ENCODE measurements at regions not wholly inside any gene's neighbourhood (a gene's known extent, or its start where the extent isn't known, plus 50 kb on each side); places are given as distances from the start of the nearest gene placed in this dataset.
"Not testable (repeated sequence)": the region's sequence is repeated elsewhere in the genome, so short reads cannot be mapped to it uniquely, and the experiment has no call there.

DNA sequence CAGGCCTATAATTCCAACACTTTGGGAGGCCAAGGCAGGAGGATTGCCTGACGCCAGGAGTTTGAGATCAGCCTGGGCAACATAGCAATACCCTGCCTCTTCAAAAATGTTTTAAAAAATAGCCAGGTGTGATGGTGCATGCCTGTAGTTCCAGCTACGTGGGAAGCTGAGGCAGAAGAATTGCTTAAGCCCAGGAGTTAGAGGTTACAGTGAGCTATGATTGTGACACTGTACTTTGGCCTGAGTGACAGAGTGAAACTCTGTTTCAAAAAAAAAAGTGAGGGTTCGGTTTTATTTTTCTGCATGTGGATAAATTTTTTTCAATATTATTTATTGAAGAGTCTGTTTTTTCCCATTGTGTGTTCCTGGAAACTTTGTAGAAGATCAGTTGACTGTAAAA is 208.1 kb downstream of the SLC4A3 start:
- no peak for DNase-seq (ENCODE audit: low read depth)

DNA sequence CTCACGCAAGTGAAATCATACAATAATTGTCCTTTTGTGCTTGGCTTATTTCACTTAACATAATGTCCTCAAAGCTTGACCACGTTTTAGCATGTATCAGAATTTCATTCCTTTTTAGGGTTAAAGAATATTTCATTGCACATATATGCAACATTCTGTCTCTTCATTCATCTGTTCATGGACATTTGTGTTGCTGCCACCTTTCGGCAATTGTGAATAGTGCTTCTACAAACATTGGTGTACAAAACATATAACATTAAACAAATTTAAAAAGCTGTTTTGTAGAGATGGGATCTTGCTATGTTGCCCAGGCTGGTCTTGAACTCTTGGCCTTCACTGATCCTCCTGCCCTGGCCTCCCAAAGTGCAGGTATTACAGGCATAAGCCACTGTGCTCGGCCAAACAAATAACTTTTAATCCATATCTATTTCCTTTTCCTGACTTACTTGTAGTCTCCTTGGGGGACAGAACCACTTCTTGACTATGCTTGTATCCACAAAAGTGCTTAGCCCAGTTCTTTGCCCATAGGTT is 209.3 kb downstream of the SLC4A3 start:
- no peak for DNase-seq (ENCODE audit: low read depth)

DNA sequence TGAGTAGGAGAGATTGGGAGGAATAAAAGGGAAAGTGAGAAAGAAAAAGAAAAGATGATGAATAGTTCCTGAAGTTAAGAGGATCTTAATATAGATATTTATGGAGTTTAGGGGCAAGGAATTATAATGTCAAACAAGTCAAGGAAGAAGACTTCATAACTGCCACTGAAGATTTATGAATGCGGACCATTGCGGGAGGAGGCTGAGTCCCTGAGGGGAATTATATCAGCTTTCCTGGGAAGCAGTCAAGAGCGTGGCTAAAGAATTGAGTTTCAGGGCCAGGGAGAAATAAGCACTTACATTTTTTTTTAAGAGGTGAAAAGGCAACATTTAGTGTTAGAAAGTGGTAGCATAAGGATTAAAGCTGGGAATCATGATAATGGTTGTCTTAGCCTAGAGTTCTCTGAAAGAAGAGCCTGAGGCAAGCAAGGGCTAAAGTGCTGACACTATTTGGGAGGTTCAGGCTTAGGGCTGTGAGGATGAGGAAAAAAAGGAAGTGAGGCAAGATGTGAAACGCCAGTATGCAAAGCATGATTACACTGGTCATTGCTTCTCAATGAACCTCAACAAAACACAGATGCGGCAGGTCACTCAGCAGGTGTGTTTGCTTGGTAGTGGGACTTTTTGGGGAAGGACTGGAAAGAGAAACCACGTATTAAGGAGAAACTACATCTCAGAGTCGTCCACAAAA is 217.1 kb downstream of the SLC4A3 start:
- DNase-seq (ENCODE audit: low read depth) = no peak

DNA sequence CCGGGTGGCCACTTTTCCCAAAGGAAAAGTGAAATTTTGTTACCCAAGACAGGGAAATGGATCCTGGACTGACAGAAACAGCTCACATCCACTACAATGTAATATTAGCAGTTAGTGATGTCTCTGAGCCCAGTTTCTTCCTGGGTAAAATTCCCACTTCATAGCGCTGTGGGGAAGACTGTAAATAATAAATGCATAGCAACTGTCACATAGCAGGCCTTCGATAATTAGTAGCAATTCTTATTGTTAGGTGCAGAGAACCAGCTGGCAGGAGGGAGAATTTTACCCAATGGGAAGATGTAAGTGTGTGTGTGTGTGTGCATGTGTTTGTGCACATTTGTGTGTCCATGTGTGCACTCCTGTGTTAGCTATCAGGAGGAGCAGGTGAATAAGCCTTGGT is 221.5 kb downstream of the SLC4A3 start:
- no peak for DNase-seq (ENCODE audit: low read depth)

DNA sequence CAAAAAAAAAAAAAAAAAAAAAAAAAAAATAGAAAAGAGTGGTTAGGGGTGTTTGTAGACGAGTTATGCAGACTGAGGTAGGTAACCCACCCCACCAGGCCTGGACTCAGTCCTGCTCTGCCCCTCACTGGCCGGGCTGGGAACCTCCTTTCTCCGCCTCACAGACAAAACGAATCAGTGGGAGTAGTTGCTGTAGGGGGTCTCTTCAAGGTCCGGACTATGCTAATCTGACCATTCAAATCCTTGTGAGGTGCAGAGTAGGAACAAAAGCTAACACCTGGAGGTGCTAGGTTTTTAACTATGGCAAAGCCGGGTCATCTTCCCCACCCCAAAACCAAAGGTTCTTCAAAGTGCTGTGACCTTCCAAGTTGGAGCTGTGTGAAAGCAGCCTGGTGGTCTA is 223.7 kb downstream of the SLC4A3 start:
- DNase-seq (ENCODE audit: low read depth) = no peak

DNA sequence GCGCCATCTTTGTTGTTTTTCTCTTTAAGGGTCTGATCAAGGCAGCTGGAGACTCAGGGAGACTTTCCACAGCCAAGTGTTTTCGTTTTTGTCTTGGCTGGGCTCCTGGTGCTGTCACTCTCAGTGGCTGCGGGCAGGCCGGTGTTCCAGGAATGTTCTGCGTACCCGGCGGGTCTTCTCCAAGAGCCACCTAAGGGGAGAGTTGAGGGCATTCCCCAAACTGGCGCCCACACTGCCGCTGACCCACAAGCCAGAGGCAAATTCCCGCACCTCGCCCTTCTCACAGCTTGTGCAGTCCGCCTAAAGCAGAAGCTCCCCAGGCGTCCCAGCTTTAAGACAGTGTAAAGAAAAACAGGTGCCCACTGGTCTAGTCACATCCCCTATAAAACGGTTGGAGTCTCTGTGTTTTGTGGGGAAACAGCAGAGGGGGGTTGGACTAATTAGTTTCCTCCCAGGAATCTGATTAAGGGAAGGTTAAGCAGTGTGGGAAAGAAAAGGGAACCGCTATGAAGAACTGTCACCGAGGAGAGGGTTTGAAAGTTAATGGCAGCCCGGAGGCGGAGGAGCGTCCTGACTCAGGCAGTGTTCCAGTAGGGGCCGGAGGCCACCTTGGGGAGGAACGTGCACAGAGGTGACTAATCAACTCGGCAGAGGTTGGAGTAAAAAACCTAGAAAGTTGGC is 224.5 kb downstream of the SLC4A3 start:
- DNase-seq (ENCODE audit: low read depth) = no peak

DNA sequence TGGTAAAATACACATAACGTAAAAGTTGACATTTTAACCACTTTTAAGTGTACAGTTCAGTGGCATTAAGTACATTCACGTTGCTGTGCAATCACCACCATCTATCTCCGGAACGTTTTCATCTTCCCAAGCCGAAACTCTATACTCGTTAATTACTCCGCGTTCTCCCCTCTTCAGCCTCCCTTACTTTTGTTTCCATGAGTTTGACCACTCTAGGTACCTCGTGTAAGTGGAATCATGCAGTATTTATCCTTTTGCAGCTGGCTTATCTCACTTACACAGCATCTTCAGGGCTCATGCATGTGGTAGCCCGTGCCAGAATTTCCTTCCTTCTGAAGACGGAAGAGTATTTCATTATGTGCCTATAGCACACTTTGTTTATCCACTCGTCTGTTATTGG is 225.2 kb downstream of the SLC4A3 start:
- DNase-seq (ENCODE audit: low read depth) = no peak

DNA sequence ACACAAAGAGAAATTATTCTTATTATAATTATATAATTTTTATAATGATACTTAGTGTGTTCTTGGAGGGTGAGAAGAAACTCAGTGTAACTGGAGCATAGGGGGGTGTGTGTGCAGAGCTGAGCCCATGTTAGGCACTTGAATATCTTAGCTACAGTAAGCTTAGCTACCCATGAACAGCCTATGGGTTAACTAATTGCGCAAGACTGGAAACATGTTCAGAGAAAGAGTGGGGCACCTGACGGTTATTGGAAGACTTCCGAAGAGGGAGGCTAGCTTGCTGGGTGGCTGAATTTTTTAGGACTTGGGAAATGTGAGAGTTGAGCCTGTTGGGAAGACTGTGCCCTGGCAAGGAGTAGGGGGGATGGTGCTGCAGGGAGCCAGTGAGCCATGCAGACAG is 229.2 kb downstream of the SLC4A3 start:
- DNase-seq (ENCODE audit: low read depth) = no peak

DNA sequence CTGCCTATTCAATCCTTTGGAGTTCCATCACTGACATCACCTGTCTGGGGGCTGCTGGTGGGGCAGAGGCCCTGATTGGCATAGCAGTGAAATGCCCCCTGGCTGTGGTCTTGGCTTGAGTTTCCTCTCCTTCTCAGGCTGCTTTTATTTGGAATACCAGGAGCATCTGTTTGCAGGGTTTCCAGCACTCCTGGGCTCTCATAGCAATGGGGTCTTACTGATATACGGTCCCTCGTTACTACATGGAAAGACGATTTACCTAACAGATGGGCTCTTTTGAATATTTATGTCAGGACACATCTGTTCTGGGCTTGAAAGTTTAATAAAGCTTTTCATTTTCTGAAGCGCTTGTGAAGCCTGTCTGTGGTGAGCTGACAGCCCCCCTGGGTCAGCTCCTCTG is 230.3 kb downstream of the SLC4A3 start:
- DNase-seq (ENCODE audit: low read depth) = no peak

DNA sequence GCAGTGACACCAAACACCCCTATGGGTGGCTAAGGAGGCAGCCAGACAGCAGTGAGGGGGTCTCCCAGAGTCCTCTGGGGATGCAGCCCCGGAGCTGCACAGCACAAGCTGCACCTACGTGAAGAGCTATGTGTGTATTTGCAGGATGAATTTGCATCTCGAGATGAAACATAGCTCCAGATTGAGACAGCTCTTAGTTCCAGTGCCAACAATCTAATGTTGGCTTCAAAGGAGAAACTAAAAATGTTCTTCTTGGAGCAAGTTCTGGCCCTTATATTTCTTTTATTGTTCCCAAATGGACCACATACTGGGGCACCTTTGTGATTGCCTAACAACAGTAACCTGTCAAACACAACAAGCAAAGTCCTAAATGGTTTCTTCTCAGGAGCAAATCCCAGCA is 233.9 kb downstream of the SLC4A3 start:
- no peak for DNase-seq (ENCODE audit: low read depth)

DNA sequence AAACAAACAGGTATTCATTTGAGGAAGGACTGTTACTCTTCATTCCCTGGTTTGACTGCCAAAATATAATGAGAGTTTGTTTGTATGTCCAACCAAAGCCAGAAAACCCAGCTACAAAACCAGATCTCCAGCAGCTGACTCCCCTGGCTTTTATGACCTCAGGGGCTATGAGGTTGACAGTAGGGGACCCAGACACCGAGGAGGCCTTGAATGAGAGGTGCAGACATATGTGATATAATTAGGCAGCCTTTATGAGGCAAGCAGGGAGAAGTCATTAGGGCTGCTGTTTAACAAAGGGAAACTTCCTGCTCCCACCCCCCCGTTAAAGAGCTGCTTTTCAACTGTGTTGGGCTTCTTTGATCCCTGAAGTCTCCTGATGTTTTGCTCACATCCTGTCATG is 236.7 kb downstream of the SLC4A3 start:
- DNase-seq (ENCODE audit: low read depth) = no peak

DNA sequence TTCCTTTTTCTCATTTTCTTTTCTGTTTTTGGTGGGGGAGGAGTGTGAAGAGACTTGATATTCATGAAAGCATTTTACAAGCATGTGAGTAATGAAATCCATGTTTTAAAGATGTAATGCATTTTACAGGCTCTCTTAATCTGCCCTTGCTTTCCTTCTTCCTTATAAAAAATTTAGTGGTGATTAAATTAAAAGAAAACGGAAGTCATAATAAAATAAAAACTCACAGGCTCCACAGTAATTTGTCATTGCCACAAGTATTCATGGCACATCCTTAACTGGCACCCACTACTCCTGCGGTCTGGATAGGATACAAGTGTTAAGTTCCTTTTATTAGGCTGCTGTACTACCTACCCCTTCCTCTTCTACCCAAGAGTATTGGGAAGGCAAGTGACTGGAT is 241.2 kb downstream of the SLC4A3 start:
- no peak for DNase-seq (ENCODE audit: low read depth)

DNA sequence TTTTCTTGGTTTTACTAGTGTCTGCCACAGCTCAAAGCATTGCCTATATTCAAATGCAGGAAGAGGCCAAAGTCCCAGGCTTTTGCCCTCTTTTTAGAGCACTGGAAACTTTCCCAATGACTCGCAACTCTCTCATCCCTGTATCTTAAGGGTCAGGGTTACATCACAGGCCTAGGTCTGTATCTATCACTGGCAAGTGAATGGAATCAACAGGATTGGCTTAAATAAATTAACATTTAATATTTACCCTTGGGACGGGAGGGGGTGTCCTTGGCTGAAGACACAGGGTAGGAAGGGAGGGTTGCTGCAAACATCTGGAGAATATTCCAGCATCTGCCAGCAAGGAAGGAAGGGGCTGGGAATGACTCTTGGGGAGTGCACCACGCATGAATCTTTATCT is 242.6 kb downstream of the SLC4A3 start:
- no peak for DNase-seq (ENCODE audit: low read depth)

DNA sequence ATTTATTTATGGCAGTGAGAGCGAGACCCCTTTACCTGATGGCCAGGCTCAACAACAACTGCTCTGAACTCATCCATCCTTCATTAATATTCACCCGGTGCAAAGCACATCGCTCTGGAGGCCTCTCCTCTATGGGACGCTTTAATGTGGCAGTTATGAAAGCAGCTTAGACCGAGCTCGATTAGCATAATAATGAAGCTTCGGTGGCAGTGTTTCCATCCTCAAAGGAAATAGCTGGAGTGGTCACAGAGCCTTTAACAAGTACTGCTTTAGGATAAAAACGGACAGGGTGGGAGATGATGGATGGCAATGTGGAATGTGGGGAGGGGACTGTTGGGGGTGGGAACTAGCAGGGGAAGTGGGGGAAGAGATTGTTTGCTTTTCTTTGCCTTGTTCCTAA is 243.9 kb downstream of the SLC4A3 start:
- no peak for DNase-seq (ENCODE audit: low read depth)

DNA sequence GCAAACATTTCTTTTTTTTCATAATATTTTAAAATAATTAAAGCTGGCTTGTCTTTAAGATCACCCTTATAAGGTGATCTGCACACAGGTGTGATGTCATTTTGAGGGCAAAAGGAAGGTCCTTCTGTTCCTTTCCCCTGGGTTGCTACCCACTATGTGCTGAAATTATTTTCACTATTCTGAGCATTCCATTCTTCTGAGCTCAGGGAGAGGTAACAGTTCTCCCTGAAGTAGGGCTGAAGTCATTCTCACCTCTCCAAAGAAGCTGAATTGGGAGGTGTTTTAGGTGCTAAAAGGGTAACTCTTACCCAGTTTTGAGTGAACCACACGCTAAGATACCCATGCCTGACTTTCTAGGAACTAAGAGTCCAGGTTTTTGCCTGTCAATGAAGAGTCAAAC is 247.6 kb downstream of the SLC4A3 start:
- no peak for DNase-seq (ENCODE audit: low read depth)

DNA sequence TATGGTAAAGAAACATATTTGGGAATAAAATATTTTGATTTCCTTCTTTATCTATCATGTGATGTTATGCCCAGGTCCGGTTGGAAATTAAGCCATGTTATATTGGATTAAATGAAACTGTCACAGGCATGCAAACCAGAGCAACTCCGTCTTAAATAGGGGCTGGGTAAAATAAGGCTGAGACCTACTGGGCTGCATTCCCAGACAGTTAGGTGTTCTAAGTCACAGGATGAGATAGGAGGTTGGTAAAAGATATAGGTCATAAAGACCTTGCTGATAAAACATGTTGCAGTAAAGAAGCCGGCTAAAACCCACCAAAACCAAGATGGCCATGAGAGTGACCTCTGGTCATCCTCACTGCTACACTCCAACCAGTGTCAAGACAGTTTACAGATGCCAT is 248.6 kb downstream of the SLC4A3 start:
- not testable (repeated sequence) for DNase-seq (ENCODE audit: low read depth)

DNA sequence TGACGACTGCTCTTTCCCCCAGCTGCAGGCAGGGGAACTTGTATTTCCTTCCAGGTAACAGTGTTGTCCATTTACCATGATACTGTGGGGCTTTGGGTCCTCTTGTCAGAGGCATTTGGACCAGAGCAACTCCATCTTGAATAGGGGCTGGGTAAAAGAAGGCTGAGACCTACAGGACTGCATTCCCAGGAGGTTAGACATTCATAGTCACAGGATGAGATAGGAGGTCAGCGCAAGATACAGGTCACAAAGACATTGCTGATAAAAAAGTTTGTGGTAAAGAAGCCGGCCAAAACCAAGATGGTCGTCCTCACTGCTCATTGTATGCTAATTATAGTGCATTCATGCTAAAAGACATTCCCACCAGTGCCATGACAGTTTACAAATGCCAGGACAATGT is 249.5 kb downstream of the SLC4A3 start:
- DNase-seq (ENCODE audit: low read depth) = no peak

DNA sequence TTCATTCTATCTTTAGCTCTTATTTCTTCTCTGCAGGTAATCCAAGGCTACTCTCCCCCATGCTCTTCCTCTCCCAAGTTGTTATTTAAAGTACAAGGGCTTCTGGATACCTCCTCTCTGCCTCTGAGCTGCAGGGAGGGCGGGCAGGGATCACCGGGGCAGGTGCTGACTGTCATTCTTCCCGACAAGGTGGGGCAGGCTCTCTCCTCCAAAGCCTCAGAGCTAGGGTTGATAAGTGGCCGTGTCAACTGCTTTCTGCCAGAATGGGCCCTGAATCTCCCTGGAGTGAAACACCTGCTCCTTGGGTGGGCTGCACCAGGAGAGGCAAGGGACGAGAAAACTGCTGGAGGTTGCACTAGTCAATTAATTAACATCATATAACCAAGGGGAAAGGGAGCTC is 250.3 kb downstream of the SLC4A3 start:
- DNase-seq (ENCODE audit: low read depth) = no peak

DNA sequence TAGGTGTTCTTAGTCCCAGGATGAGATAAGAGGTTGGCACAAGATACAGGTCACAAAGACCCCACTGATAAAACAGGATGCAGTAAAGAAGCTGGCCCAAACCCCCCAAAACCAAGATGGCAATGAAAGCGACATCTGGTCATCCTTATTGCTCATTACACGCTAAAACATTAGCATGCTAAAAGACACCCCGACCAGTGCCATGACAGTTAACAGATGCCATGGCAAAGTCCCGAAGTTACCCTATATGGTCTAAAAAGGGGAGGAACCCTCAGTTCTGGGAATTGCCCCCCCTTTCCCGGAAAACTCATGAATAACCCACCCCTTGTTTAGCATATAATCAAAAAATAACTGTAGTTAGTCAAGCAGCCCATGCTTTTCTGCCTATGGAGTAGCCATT is 251.1 kb downstream of the SLC4A3 start:
- DNase-seq (ENCODE audit: low read depth) = no peak

DNA sequence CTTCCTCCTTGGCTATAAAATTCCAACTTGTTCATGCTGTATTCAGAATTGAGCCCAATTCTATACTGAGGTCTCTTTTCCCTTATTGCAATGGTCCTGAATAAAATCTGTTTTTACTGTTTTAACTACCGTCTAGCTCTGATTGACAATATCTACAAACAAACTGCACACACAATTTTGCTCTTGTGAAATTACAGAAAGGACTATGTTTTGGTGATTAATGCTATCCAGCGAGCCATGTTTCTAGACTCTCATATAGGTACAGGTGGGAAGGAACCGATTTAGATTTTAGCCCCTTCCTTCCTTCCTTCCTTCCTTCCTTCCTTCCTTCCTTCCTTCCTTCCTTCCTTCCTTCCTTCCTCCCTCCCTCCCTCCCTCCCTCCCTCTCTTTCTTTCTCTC is 254.4 kb downstream of the SLC4A3 start:
- no peak for DNase-seq (ENCODE audit: low read depth)

DNA sequence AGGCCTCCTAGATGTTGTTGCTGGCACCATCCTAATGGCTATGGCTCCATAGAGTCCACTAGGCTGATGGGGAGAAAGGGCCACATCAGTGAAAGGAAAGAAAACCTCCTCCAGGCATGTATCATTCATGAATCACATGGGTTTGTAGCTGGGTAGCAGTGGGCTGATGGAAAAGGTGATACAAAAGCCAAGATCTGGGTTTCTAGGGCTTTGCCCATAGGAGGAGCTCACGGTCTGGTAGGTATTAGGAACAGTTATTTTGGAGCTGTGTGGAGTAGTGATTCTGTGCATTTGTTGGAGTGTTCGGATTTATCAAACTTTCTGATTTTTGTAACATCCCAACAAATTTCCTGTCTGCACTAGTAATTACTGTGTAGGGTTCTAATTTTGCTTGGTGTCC is 259.2 kb downstream of the SLC4A3 start:
- no peak for DNase-seq (ENCODE audit: low read depth)

DNA sequence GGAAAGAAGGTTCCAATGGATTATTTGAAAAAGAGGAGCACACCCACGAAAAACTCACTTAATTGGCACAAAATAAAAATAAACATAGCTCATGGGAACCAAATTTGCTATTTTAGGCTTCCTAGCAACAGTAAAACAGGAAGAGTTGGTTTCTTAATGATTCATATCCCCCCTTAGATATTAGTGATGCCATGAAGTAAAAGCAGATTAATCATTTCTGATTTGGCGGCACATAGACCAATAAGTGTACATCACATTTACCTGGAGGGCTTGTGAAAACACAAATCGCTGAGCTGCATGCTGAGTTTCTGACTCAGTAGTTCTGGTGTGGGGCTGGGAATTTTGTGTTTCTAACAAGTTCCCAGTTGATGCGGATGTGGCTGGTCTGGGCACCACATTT is 260.4 kb downstream of the SLC4A3 start:
- no peak for DNase-seq (ENCODE audit: low read depth)

DNA sequence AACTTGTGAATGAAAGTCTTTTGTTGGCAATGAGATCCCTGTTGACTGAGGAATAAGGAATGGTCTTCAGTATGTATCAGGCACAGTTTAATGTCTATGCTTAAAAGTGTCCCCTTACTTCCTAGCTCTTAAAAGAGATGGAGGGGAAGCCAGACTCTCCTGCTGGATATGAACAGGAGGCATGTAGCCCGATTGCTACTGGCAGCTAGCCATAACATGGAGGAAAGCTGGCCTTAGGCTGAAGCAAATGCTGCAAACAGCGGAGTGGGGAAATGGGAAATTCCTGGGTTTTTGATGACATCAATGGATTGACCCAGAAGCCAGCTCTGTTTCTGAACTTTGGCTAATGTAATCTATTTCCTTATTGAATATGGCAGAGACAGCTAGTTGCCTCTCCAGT is 266.1 kb downstream of the SLC4A3 start:
- no peak for DNase-seq (ENCODE audit: low read depth)

DNA sequence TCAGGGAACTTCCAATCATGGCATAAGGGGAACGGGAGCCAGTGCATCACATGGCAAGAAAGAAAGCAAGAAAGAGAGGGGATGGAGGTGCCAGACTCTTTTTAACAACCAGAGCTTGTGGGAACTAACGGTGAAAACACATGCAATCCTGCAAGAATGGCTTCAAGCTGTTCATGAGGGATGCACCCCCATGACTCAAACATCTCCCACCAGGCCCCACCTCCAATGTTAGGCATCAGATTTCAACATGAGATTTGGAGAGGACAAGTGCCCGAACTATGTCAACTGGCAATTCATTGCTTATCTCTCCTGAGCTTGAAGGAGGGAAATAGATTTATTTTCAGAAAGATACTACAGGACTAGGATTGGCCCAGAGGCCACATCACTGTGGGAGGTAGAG is 270.0 kb downstream of the SLC4A3 start:
- no peak for DNase-seq (ENCODE audit: low read depth)

Measured in stimulated activated CD8-positive, alpha-beta memory T cell treated with anti-CD3 and anti-CD28 coated beads, Interleukin-12 subunit alpha, Interleukin-12 subunit beta, amount 100 ng/mL, for 4 hours (primary cell).